HG02852 (cell line): ENCODE measurements at regions not wholly inside any gene's neighbourhood (a gene's known extent, or its start where the extent isn't known, plus 50 kb on each side); places are given as distances from the start of the nearest gene placed in this dataset.
A peak's percentile ranks its signal among the peaks of the same experiment; 100 is the strongest.
"Not testable (repeated sequence)": the region's sequence is repeated elsewhere in the genome, so short reads cannot be mapped to it uniquely, and the experiment has no call there.

Experiments
- ATAC-seq: cut with Tn5 transposase; IDR thresholded peaks from one replicate; pipeline ENCODE4 v1.9.1; 2021; ENCODE audit warnings: mild to moderate bottlenecking, moderate library complexity; ENCODE audit not compliant: unreplicated experiment

GRCh38 chr6:61622601-61623000 is 663.4 kb downstream of the KHDRBS2 start:
- ATAC-seq: no peak

GRCh38 chr6:61614119-61614518 is 671.9 kb downstream of the KHDRBS2 start:
- no peak for ATAC-seq

DNA sequence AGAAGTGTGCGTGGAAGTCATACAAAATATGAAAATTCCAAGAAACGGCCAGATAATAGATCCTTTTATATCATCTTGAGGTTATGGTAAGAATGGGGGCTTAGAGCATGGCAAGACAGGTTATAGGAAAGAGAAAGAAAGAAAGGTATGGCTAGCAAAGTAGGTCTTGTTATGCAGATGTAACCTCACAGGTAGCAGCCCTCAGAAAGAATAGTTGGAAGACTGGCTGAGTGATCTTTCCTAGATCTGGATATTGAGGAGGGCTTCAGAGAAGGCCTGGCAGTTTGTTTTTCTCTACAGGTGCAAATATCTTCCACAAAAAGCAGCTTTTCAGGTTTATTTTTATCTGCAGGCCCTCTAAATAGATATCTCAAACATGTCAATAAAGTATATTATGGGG is 679.5 kb downstream of the KHDRBS2 start:
- ATAC-seq: no peak

DNA sequence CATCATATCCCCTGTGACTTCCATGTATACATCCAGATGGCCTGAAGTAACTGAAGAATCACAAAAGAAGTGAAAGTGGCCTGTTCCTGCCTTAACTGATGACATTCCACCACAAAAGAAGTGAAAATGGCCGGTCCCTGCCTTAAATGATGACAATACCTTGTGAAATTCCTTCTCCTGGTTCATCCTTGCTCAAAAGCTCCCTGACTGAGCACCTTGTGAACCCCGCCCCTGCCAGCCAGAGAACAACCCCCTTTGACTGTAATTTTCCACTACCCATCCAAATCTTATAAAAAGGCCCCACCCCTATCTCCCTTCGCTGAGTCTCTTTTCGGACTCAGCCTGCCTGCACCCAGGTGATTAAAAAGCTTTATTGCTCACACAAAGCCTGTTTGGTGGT is 680.2 kb downstream of the KHDRBS2 start:
- ATAC-seq: not testable (repeated sequence)

DNA sequence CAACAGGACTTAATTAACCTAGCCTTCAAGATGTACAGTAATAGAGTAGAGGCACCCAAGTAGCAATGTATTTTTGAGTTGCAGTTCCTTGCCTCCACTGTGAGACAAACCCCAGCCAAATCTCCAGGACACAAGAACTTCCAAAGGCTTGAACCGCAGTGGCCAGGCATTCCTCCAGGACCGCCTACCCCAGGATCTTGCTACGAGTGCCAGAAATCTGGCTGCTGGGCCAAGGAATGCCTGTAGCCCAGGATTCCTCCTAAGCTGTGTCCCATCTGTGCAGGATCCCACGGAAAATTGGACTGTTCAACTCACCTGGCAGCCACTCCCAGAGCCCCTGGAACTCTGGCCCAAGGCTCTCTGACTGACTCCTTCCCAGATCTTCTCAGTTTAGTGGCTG is 683.9 kb downstream of the KHDRBS2 start:
- not testable (repeated sequence) for ATAC-seq

GRCh38 chr6:61592238-61592637 is 693.8 kb downstream of the KHDRBS2 start:
- ATAC-seq: no peak

DNA sequence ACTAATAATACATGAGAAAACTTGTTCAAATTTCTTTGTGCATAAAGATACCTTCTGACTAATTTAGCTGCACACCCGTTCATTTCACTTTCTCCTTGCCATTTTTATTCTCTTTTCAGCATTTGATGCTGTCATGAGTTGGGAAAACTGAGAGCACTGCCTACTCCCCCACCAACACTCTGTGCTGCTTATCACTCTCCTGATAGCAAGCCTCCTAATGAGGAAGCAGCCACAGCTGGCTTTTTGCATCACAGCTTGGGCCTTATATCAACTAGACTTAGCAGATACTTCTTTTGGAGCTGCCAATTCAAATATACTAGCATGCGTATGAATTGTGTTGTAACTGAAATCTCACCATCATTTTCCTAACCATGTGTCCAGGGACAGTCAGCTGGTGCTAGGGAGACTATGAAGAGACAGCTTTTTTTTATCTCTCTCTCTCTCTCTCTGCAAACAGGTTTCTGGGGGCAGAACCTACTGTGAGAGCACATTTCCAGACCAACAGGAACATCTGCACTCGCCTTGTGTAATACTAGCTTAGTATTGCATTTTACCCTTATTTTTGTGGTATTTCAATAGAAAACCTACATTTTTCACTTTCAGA is 699.0 kb downstream of the KHDRBS2 start:
- no peak for ATAC-seq

DNA sequence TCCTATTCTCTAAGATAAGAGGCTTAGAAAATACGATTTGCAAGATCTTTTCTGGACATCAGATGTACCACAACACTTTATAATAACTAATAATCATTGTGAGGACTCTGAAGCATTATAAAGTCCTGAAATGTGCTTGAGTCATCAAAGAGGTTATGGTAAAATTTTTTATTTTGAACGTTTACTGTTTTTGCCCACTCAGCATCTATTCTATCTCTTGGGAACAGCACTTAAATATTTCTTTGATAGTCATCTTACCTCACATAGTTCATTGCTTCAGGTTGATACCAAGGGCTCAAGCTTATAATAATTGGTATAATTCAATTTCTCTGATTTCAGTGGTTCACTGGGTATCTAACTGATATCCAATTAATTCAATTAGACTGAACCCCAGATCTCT is 700.5 kb downstream of the KHDRBS2 start:
- ATAC-seq: no peak

GRCh38 chr6:61562098-61562497 is 723.9 kb downstream of the KHDRBS2 start:
- ATAC-seq: no peak

GRCh38 chr6:61558796-61559195 is 727.2 kb downstream of the KHDRBS2 start:
- no peak for ATAC-seq

- ATAC-seq: no peak
Measured at GRCh38 chr6:61555993-61556392, 730.0 kb downstream of the KHDRBS2 start.

DNA sequence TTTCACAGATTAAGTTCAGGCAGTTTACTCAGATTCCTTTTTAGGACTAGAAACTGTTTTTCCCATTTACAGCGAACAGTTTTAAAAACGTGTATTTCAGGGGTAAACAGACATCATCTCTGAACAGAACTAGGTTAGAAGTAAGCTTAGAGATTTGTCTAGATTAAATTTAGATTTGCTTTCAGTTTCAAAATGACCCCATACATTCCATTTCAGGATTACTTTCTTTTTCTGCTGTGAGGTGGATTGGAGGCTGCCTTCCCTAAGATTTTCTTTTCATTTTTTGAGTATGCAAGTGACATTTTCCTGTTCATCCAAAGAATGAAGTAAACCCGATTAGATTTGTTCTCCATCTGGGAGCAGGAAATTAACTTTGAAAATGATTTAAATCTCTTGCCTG is 747.2 kb downstream of the KHDRBS2 start:
- ATAC-seq: peak; percentile 84

DNA sequence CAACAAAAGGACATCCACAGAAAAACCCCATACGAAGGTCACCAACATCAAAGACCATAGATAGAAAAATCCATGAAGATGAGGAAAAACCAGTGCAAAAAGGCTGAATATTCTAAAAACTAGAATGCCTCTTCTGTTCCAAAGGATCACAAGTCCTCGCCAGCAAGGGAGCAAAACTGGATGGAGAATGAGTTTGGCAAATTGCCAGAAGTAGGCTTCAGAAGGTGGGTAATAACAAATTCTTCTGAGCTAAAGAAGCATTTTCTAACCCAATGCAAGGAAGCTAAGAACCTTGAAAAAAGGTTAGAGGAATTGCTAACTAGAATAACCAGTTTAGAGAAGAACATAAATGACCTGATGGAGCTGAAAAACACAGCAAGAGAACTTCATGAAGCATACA is 753.3 kb downstream of the KHDRBS2 start:
- not testable (repeated sequence) for ATAC-seq
